ENCODE measurements at regions not wholly inside any gene's neighbourhood (a gene's known extent, or its start where the extent isn't known, plus 50 kb on each side); places are given as distances from the start of the nearest gene placed in this dataset.

- TF ChIP-seq CTCF (IDR thresholded peaks at IDR 0.05) (no peak), POLR2A (IDR thresholded peaks at IDR 0.05) (no peak)
Measured at GRCh38 chr2:187825108-187825507, 270.9 kb upstream of the TFPI start.

Data from testis (tissue), 2 donors.